ENCODE measurements at regions not wholly inside any gene's neighbourhood (a gene's known extent, or its start where the extent isn't known, plus 50 kb on each side); places are given as distances from the start of the nearest gene placed in this dataset.

DNA sequence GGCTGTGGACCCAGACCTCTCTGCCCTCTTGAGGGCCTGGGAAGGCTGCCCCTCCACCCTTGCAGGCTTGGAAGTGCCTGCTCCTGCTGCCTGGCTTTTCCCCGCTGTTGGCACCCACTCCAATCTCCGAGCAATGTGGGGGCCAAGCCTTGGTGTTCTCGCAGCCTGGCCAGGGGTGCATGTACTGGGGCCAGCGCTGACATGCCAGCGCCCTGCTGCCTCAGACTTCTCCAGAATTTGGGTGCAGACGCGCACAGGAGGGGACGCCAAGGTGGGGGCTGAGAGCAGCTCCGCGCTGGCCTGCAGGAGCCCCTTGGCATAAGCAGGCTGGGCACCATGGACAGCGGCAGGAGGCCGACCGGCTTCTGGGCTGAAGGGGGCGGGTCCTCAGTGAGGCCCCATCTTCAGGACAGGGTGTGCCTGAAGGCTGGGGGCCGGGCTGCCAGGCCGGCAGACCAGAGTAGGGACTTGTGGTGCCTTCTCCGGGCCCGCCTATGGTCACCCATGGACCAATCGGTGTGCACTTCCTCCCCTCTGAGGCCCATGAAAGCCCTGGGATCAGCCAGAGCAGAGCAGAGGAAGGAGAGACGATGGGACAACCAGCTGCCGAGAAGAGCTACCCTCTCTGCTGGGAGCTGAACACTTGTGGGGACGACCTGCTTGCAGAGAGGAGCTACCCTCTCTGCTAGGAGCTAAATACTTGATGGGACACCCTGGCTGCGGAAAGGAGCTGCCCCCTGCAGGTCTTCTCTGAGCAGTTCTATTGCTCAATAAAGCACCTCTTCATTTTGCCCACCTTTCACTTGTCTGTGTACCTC lies 118.3 kb downstream of the DNAAF6 start:
- no peak for TF ChIP-seq SREBF2 (IDR thresholded peaks at IDR 0.05)
- TF ChIP-seq, protein P1, sequence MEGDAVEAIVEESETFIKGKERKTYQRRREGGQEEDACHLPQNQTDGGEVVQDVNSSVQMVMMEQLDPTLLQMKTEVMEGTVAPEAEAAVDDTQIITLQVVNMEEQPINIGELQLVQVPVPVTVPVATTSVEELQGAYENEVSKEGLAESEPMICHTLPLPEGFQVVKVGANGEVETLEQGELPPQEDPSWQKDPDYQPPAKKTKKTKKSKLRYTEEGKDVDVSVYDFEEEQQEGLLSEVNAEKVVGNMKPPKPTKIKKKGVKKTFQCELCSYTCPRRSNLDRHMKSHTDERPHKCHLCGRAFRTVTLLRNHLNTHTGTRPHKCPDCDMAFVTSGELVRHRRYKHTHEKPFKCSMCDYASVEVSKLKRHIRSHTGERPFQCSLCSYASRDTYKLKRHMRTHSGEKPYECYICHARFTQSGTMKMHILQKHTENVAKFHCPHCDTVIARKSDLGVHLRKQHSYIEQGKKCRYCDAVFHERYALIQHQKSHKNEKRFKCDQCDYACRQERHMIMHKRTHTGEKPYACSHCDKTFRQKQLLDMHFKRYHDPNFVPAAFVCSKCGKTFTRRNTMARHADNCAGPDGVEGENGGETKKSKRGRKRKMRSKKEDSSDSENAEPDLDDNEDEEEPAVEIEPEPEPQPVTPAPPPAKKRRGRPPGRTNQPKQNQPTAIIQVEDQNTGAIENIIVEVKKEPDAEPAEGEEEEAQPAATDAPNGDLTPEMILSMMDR (IDR thresholded peaks at IDR 0.05), result peak; percentile 47
- no peak for TF ChIP-seq HDAC2 (IDR thresholded peaks at IDR 0.05)
- TF ChIP-seq CEBPB (IDR thresholded peaks at IDR 0.05), result peak; percentile 25 to 71; a peak in 3 of 4 replicates

All from A549 (cell line).